Mesenchymal stem cell (in vitro differentiated cells and primary cell): ENCODE measurements at regions not wholly inside any gene's neighbourhood (a gene's known extent, or its start where the extent isn't known, plus 50 kb on each side); places are given as distances from the start of the nearest gene placed in this dataset.

Experiments
- DNase-seq: peaks from one replicate; pipeline ENCODE4 v3.0.0-alpha.2; 2013
- H2AFZ ChIP-seq: one replicate; pipeline ENCODE4 v1.6.1; 2013; ENCODE audit warnings: low read depth, mild to moderate bottlenecking, control low read depth, inconsistent platforms, low read length, moderate library complexity
- H2AK5ac ChIP-seq: 2 replicates; pipeline ENCODE4 v1.6.1; 2013; ENCODE audit warnings: low read length, moderate library complexity, mild to moderate bottlenecking, inconsistent platforms; ENCODE audit not compliant: severe bottlenecking
- H2BK120ac ChIP-seq: one replicate; pipeline ENCODE4 v1.6.1; 2013; ENCODE audit warnings: low read depth, mild to moderate bottlenecking, inconsistent platforms, low read length, moderate library complexity
- H2BK12ac ChIP-seq, 2 experiments: one replicate each; pipeline ENCODE4 v1.6.1; 2013; ENCODE audit warnings: inconsistent platforms in 2 of 2, low read length in 2 of 2, mild to moderate bottlenecking in 2 of 2, moderate library complexity in 2 of 2, control low read depth in 1 of 2
- H2BK15ac ChIP-seq: one replicate; pipeline ENCODE4 v1.6.1; 2013; ENCODE audit warnings: mild to moderate bottlenecking, low read depth, inconsistent platforms; ENCODE audit not compliant: poor library complexity, severe bottlenecking
- H2BK5ac ChIP-seq: 2 replicates; pipeline ENCODE4 v1.6.1; 2013; ENCODE audit warnings: low read depth, mild to moderate bottlenecking, low read length, control low read depth, inconsistent platforms; ENCODE audit not compliant: poor library complexity, severe bottlenecking
- H3K14ac ChIP-seq, 2 experiments: one replicate each; pipeline ENCODE4 v1.6.1; 2013; ENCODE audit warnings: inconsistent platforms in 2 of 2, low read length in 2 of 2, control low read depth in 1 of 2, mild to moderate bottlenecking in 1 of 2, moderate library complexity in 1 of 2
- H3K18ac ChIP-seq, 2 experiments: one replicate each; pipeline ENCODE4 v1.6.1; 2013; ENCODE audit warnings: inconsistent platforms in 2 of 2, low read length in 2 of 2, control low read depth in 1 of 2, low read depth in 1 of 2, mild to moderate bottlenecking in 1 of 2
- H3K23ac ChIP-seq, 2 experiments: one replicate each; pipeline ENCODE4 v1.6.1; 2013; ENCODE audit warnings: inconsistent platforms in 2 of 2, low read length in 2 of 2, mild to moderate bottlenecking in 2 of 2, moderate library complexity in 2 of 2, control low read depth in 1 of 2
- H3K27ac ChIP-seq: 2 replicates; pipeline ENCODE4 v1.5.1; 2013; ENCODE audit warnings: mild to moderate bottlenecking, moderate library complexity, low read length, control low read depth, inconsistent platforms; ENCODE audit not compliant: poor library complexity, severe bottlenecking
- H3K27me3 ChIP-seq, 2 experiments: 2 replicates each; pipeline versions ENCODE4 v1.6.1 to v1.7.0; 2013; ENCODE audit warnings: low read length in 2 of 2, mild to moderate bottlenecking in 2 of 2, moderate library complexity in 2 of 2, control low read depth in 1 of 2, inconsistent platforms in 1 of 2; ENCODE audit not compliant: control insufficient read depth in 1 of 2, insufficient read depth in 1 of 2
- H3K36me3 ChIP-seq, 2 experiments: 2 replicates each; pipeline versions ENCODE4 v1.6.1 to v1.7.0; 2013; ENCODE audit warnings: low read length in 2 of 2, control low read depth in 1 of 2, inconsistent platforms in 1 of 2, low read depth in 1 of 2, mild to moderate bottlenecking in 1 of 2; ENCODE audit not compliant: insufficient read depth in 2 of 2, control insufficient read depth in 1 of 2
- H3K4ac ChIP-seq, 2 experiments: one replicate each; pipeline ENCODE4 v1.6.1; 2013; ENCODE audit warnings: inconsistent platforms in 2 of 2, low read length in 2 of 2, mild to moderate bottlenecking in 2 of 2, moderate library complexity in 2 of 2, control low read depth in 1 of 2, low read depth in 1 of 2
- H3K4me1 ChIP-seq: 2 replicates; pipeline ENCODE4 v1.6.1; 2013; ENCODE audit warnings: low read depth, low read length, control low read depth; ENCODE audit not compliant: control insufficient read depth, insufficient read depth
- H3K4me2 ChIP-seq: 2 replicates; pipeline ENCODE4 v1.6.1; 2013; ENCODE audit warnings: low read length, mild to moderate bottlenecking, inconsistent platforms; ENCODE audit not compliant: poor library complexity, severe bottlenecking
- H3K4me3 ChIP-seq, 2 experiments: 2 replicates each; pipeline versions ENCODE4 v1.5.1 to v1.7.0; 2013; ENCODE audit warnings: low read length in 2 of 2, mild to moderate bottlenecking in 2 of 2, control low read depth in 1 of 2, low read depth in 1 of 2; ENCODE audit not compliant: insufficient read depth in 1 of 2
- H3K79me1 ChIP-seq: replicated peaks from 2 replicates; pipeline ENCODE4 v1.6.1; 2013; ENCODE audit warnings: mild to moderate bottlenecking, control low read depth, low read length, inconsistent platforms; ENCODE audit not compliant: poor library complexity, severe bottlenecking
- H3K9ac ChIP-seq: 2 replicates; pipeline ENCODE4 v1.7.0; 2013; ENCODE audit warnings: mild to moderate bottlenecking, low read length, moderate library complexity
- H3K9me3 ChIP-seq: 2 replicates; pipeline ENCODE4 v1.7.0; 2013; ENCODE audit warnings: mild to moderate bottlenecking, low read length; ENCODE audit not compliant: control insufficient read depth
- H4K8ac ChIP-seq: one replicate; pipeline ENCODE4 v1.6.1; 2013; ENCODE audit warnings: inconsistent platforms, mild to moderate bottlenecking, low read length, moderate library complexity
- H4K91ac ChIP-seq: one replicate; pipeline ENCODE4 v1.6.1; 2013; ENCODE audit warnings: mild to moderate bottlenecking, low read length, inconsistent platforms
- WGBS: methylation state at CpG from one replicate; pipeline ENCODE4 v1.1.7; 2013; ENCODE audit warnings: mixed read lengths; 5-methylcytosine and 5-hydroxymethylcytosine counted together

- 67% methylated on average over 7 of the region's 7 CpGs for WGBS
These were observed 568.7 kb upstream of the ADAMTS16 start for GRCh38 chr5:4571248-4571948.

GRCh38 chr5:4572311-4573100 is 567.6 kb upstream of the ADAMTS16 start:
- Histone ChIP-seq H3K4me1 (no peaks in the 10 kb centered on the region), H3K27me3 (no peaks in the 10 kb centered on the region), H3K23ac (no peak overlapping the region), H3K9me3 (peaks cover 2% of the 10 kb centered on the region), H4K8ac (no peak overlapping the region), H2BK5ac (no peak overlapping the region), H2BK120ac (no peak overlapping the region), H3K18ac (no peak overlapping the region), H3K4ac (no peak overlapping the region), H3K4me2 (no peak overlapping the region), H3K27ac (no peak overlapping the region), H3K4me3 (no peak overlapping the region), H4K91ac (no peak overlapping the region), H3K9ac (no peak overlapping the region), H3K36me3 (no peaks in the 10 kb centered on the region), H2AK5ac (no peak overlapping the region), H2BK15ac (no peak overlapping the region), H3K14ac (no peak overlapping the region), H2BK12ac (no peak overlapping the region), H2AFZ (no peak overlapping the region), H3K79me1 (no peaks in the 10 kb centered on the region)
- WGBS, result 84% methylated on average over 5 of the region's 6 CpGs
- no peak for DNase-seq

More at GRCh38 chr5:4571248-4571948, 568.7 kb upstream of the ADAMTS16 start:
- Histone ChIP-seq H2BK15ac (no peak overlapping the region), H3K4me2 (no peak overlapping the region), H3K9ac (no peak overlapping the region), H3K23ac (no peak overlapping the region), H3K36me3 (no peaks in the 10 kb centered on the region), H4K91ac (no peak overlapping the region), H2BK5ac (no peak overlapping the region), H3K18ac (no peak overlapping the region), H3K4me3 (no peak overlapping the region), H3K4ac (no peak overlapping the region), H3K27me3 (no peaks in the 10 kb centered on the region), H2AK5ac (no peak overlapping the region), H3K79me1 (no peaks in the 10 kb centered on the region), H3K9me3 (peaks cover 2% of the 10 kb centered on the region), H2AFZ (no peak overlapping the region), H3K4me1 (no peaks in the 10 kb centered on the region), H2BK12ac (no peak overlapping the region), H3K27ac (no peak overlapping the region), H3K14ac (no peak overlapping the region), H2BK120ac (no peak overlapping the region), H4K8ac (no peak overlapping the region)
- no peak for DNase-seq

GRCh38 chr5:4575608-4576007 is 564.5 kb upstream of the ADAMTS16 start:
- Histone ChIP-seq H3K9me3 (peaks cover 2% of the 10 kb centered on the region), H3K4ac (no peak overlapping the region), H2AFZ (no peak overlapping the region), H4K91ac (no peak overlapping the region), H2AK5ac (no peak overlapping the region), H3K79me1 (no peaks in the 10 kb centered on the region), H3K4me2 (no peak overlapping the region), H2BK12ac (no peak overlapping the region), H3K36me3 (no peaks in the 10 kb centered on the region), H2BK120ac (no peak overlapping the region), H2BK5ac (no peak overlapping the region), H3K9ac (no peak overlapping the region), H3K27me3 (peaks cover 0 to 8% of the 10 kb centered on the region in 2 experiments), H3K4me3 (no peak overlapping the region), H3K27ac (no peak overlapping the region), H4K8ac (no peak overlapping the region), H3K4me1 (no peaks in the 10 kb centered on the region), H2BK15ac (no peak overlapping the region), H3K18ac (no peak overlapping the region), H3K14ac (no peak overlapping the region), H3K23ac (no peak overlapping the region)
- 66% methylated on average over 3 of the region's 4 CpGs for WGBS
- DNase-seq, result no peak

- Histone ChIP-seq H3K27me3 (peaks cover 0 to 8% of the 10 kb centered on the region in 2 experiments), H3K9ac (no peak overlapping the region), H3K4me1 (no peaks in the 10 kb centered on the region), H3K23ac (no peak overlapping the region), H3K4me2 (no peak overlapping the region), H3K36me3 (no peaks in the 10 kb centered on the region), H2BK15ac (no peak overlapping the region), H2BK5ac (no peak overlapping the region), H2AFZ (no peak overlapping the region), H3K14ac (no peak overlapping the region), H2AK5ac (no peak overlapping the region), H3K18ac (no peak overlapping the region), H3K27ac (no peak overlapping the region), H3K79me1 (no peaks in the 10 kb centered on the region), H4K91ac (no peak overlapping the region), H3K9me3 (peaks cover 2% of the 10 kb centered on the region), H2BK120ac (no peak overlapping the region), H3K4ac (no peak overlapping the region), H2BK12ac (no peak overlapping the region), H3K4me3 (no peak overlapping the region), H4K8ac (no peak overlapping the region)
- WGBS, result 72% methylated on average over 2 of the region's 4 CpGs
- no peak for DNase-seq
These were observed 563.9 kb upstream of the ADAMTS16 start for GRCh38 chr5:4576161-4576748.
